ENCODE measurements at regions not wholly inside any gene's neighbourhood (a gene's known extent, or its start where the extent isn't known, plus 50 kb on each side); places are given as distances from the start of the nearest gene placed in this dataset.

- Mint-ChIP-seq H3K27me3 (ENCODE audit: insufficient read depth) (no peaks in the 10 kb centered on the region), H3K9me3 (no peaks in the 10 kb centered on the region), H3K4me3 (no peak overlapping the region), H3K4me1 (no peaks in the 10 kb centered on the region), H3K36me3 (ENCODE audit: low read depth) (no peaks in the 10 kb centered on the region), H3K27ac (no peak overlapping the region)
- Histone ChIP-seq H3K4me3 (ENCODE audit: low read length) (no peak overlapping the region), H3K9ac (ENCODE audit: extremely low read depth, low read length, poor library complexity, severe bottlenecking) (no peak overlapping the region), H3K27me3 (ENCODE audit: control insufficient read depth, insufficient read depth, low read length, poor library complexity, severe bottlenecking) (no peaks in the 10 kb centered on the region), H3K36me3 (ENCODE audit: control insufficient read depth, insufficient read depth, low read length) (no peaks in the 10 kb centered on the region), H3K9me3 (ENCODE audit: control insufficient read depth, low read length) (no peaks in the 10 kb centered on the region), H3K27ac (ENCODE audit: low read depth, low read length) (no peak overlapping the region), H3K4me1 (ENCODE audit: control insufficient read depth, insufficient read depth, low read length) (no peaks in the 10 kb centered on the region)
- TF ChIP-seq CTCF (conservative IDR thresholded peaks at IDR 0.05), result no peak
- 100% methylated on average over 2 of the region's 2 CpGs; no CpG with 5 or more reads in 1 of the 2 experiments for WGBS, 2 experiments (ENCODE audit: insufficient coverage in 1 of 2, insufficient read length in 1 of 2)
- no peak for DNase-seq
These were observed 481.5 kb downstream of the EBF1 start for GRCh38 chr5:158618256-158618655.

GRCh38 chr5:158616707-158617106, 483.0 kb downstream of the EBF1 start:
- TF ChIP-seq CTCF (conservative IDR thresholded peaks at IDR 0.05), result no peak
- Histone ChIP-seq H3K4me3 (ENCODE audit: low read length) (no peak overlapping the region), H3K9ac (ENCODE audit: extremely low read depth, low read length, poor library complexity, severe bottlenecking) (no peak overlapping the region), H3K9me3 (ENCODE audit: control insufficient read depth, low read length) (no peaks in the 10 kb centered on the region), H3K27ac (ENCODE audit: low read depth, low read length) (no peak overlapping the region), H3K27me3 (ENCODE audit: control insufficient read depth, insufficient read depth, low read length, poor library complexity, severe bottlenecking) (no peaks in the 10 kb centered on the region), H3K36me3 (ENCODE audit: control insufficient read depth, insufficient read depth, low read length) (no peaks in the 10 kb centered on the region), H3K4me1 (ENCODE audit: control insufficient read depth, insufficient read depth, low read length) (no peaks in the 10 kb centered on the region)
- no peaks in the 10 kb centered on the region for H3K4me1 Mint-ChIP-seq
- H3K36me3 Mint-ChIP-seq (ENCODE audit: low read depth), result no peaks in the 10 kb centered on the region
- no peak for DNase-seq
- H3K27ac Mint-ChIP-seq, result no peak overlapping the region
- no peak overlapping the region for H3K4me3 Mint-ChIP-seq
- H3K27me3 Mint-ChIP-seq (ENCODE audit: insufficient read depth), result no peaks in the 10 kb centered on the region
- H3K9me3 Mint-ChIP-seq, result no peaks in the 10 kb centered on the region

GRCh38 chr5:158614951-158615350, 484.8 kb downstream of the EBF1 start:
- no peak overlapping the region for H3K4me3 Mint-ChIP-seq
- Histone ChIP-seq H3K4me3 (ENCODE audit: low read length) (no peak overlapping the region), H3K9me3 (ENCODE audit: control insufficient read depth, low read length) (no peaks in the 10 kb centered on the region), H3K27me3 (ENCODE audit: control insufficient read depth, insufficient read depth, low read length, poor library complexity, severe bottlenecking) (no peaks in the 10 kb centered on the region), H3K4me1 (ENCODE audit: control insufficient read depth, insufficient read depth, low read length) (no peaks in the 10 kb centered on the region), H3K9ac (ENCODE audit: extremely low read depth, low read length, poor library complexity, severe bottlenecking) (no peak overlapping the region), H3K27ac (ENCODE audit: low read depth, low read length) (no peak overlapping the region), H3K36me3 (ENCODE audit: control insufficient read depth, insufficient read depth, low read length) (no peaks in the 10 kb centered on the region)
- WGBS, 2 experiments (ENCODE audit: insufficient coverage in 1 of 2, insufficient read length in 1 of 2), result 79% methylated on average over 2 of the region's 2 CpGs; no CpG with 5 or more reads in 1 of the 2 experiments
- no peak for DNase-seq
- no peak overlapping the region for H3K27ac Mint-ChIP-seq
- H3K36me3 Mint-ChIP-seq (ENCODE audit: low read depth), result no peaks in the 10 kb centered on the region
- no peaks in the 10 kb centered on the region for H3K9me3 Mint-ChIP-seq
- no peaks in the 10 kb centered on the region for H3K4me1 Mint-ChIP-seq
- no peak for TF ChIP-seq CTCF (conservative IDR thresholded peaks at IDR 0.05)
- no peaks in the 10 kb centered on the region for H3K27me3 Mint-ChIP-seq (ENCODE audit: insufficient read depth)

Measured in endodermal cell (in vitro differentiated cells).